ENCODE measurements at regions not wholly inside any gene's neighbourhood (a gene's known extent, or its start where the extent isn't known, plus 50 kb on each side); places are given as distances from the start of the nearest gene placed in this dataset.

- in situ Hi-C loops (cut with HindIII; ENCODE audit: low sequenced_read_pairs) = no loop called here
- TF ChIP-seq CTCF (IDR thresholded peaks at IDR 0.05; ENCODE audit: low read depth, low read length) = no peak
These were observed 492.5 kb downstream of the ETV1 start for GRCh38 chr7:13496976-13497375.

GRCh38 chr7:13508586-13508985, 480.9 kb downstream of the ETV1 start:
- TF ChIP-seq CTCF (IDR thresholded peaks at IDR 0.05; ENCODE audit: low read depth, low read length) = no peak
- no peak overlapping the region for H3K4me3 ChIP-seq (ENCODE audit: low read depth, low read length)
- in situ Hi-C loops (cut with HindIII; ENCODE audit: low sequenced_read_pairs) = no loop called here
- peak; percentile 41 for DNase-seq (ENCODE audit: low read depth, low spot score)

More at GRCh38 chr7:13496976-13497375, 492.5 kb downstream of the ETV1 start:
- DNase-seq (ENCODE audit: low read depth, low spot score) = no peak
- no peak overlapping the region for H3K4me3 ChIP-seq (ENCODE audit: low read depth, low read length)

- TF ChIP-seq CTCF (IDR thresholded peaks at IDR 0.05; ENCODE audit: low read depth, low read length) = no peak
- in situ Hi-C loops (cut with HindIII; ENCODE audit: low sequenced_read_pairs) = no loop called here
- no peak for DNase-seq (ENCODE audit: low read depth, low spot score)
- H3K4me3 ChIP-seq (ENCODE audit: low read depth, low read length) = no peak overlapping the region
These were observed 470.7 kb downstream of the ETV1 start for GRCh38 chr7:13518738-13519137.

GRCh38 chr7:13524076-13524475, 465.4 kb downstream of the ETV1 start:
- H3K4me3 ChIP-seq (ENCODE audit: low read depth, low read length) = no peak overlapping the region
- peak; percentile 3 for DNase-seq (ENCODE audit: low read depth, low spot score)
- in situ Hi-C loops (cut with HindIII; ENCODE audit: low sequenced_read_pairs) = no loop called here
- TF ChIP-seq CTCF (IDR thresholded peaks at IDR 0.05; ENCODE audit: low read depth, low read length) = no peak

GRCh38 chr7:13532028-13532753, 457.3 kb downstream of the ETV1 start:
- in situ Hi-C loops (cut with HindIII; ENCODE audit: low sequenced_read_pairs) = no loop called here
- no peak overlapping the region for H3K4me3 ChIP-seq (ENCODE audit: low read depth, low read length)
- TF ChIP-seq CTCF (IDR thresholded peaks at IDR 0.05; ENCODE audit: low read depth, low read length) = no peak
- no peak for DNase-seq (ENCODE audit: low read depth, low spot score)

GRCh38 chr7:13538669-13539068, 450.8 kb downstream of the ETV1 start:
- in situ Hi-C loops (cut with HindIII; ENCODE audit: low sequenced_read_pairs) = no loop called here
- no peak for TF ChIP-seq CTCF (IDR thresholded peaks at IDR 0.05; ENCODE audit: low read depth, low read length)
- H3K4me3 ChIP-seq (ENCODE audit: low read depth, low read length) = no peak overlapping the region
- no peak for DNase-seq (ENCODE audit: low read depth, low spot score)
